Astrocyte (in vitro differentiated cells and primary cell): ENCODE measurements at regions not wholly inside any gene's neighbourhood (a gene's known extent, or its start where the extent isn't known, plus 50 kb on each side); places are given as distances from the start of the nearest gene placed in this dataset.

Experiments used
- DNase-seq: peaks from one replicate; pipeline ENCODE4 v3.0.0-alpha.2; 2010; ENCODE audit warnings: low read depth
- FAIRE-seq: peaks from 2 replicates; lab custom pipeline; 2011; peaks lifted over from hg19 to GRCh38; lab: Jason Lieb, UNC
- H2AFZ ChIP-seq: 2 replicates; pipeline ENCODE4 v1.6.0; 2012; ENCODE audit warnings: low read depth, low read length, inconsistent platforms
- H3K27ac ChIP-seq: 2 replicates; pipeline ENCODE4 v1.5.1; 2011; ENCODE audit warnings: low read depth, low read length, inconsistent platforms
- H3K27me3 ChIP-seq: 2 replicates; pipeline ENCODE4 v1.6.0; 2011; ENCODE audit warnings: low read length, inconsistent platforms; ENCODE audit not compliant: insufficient read depth
- H3K36me3 ChIP-seq: 2 replicates; pipeline ENCODE4 v1.5.1; 2011; ENCODE audit warnings: low read length, inconsistent platforms; ENCODE audit not compliant: insufficient read depth
- H3K4me1 ChIP-seq: 2 replicates; pipeline ENCODE4 v1.5.1; 2011; ENCODE audit warnings: low read length, inconsistent platforms; ENCODE audit not compliant: insufficient read depth
- H3K4me2 ChIP-seq: 2 replicates; pipeline ENCODE4 v1.6.0; 2012; ENCODE audit warnings: low read length, inconsistent platforms
- H3K4me3 ChIP-seq: 2 replicates; pipeline ENCODE4 v1.5.1; 2011; ENCODE audit warnings: low read depth, mild to moderate bottlenecking, low read length, inconsistent platforms; ENCODE audit not compliant: insufficient read depth
- H3K79me2 ChIP-seq: 2 replicates; pipeline ENCODE4 v1.6.0; 2012; ENCODE audit warnings: mild to moderate bottlenecking, low read length, inconsistent platforms; ENCODE audit not compliant: insufficient read depth
- H3K9ac ChIP-seq: 2 replicates; pipeline ENCODE4 v1.6.0; 2012; ENCODE audit warnings: mild to moderate bottlenecking, low read length, inconsistent platforms
- H3K9me3 ChIP-seq: 2 replicates; pipeline ENCODE4 v1.5.1; 2012; ENCODE audit warnings: low read depth, mild to moderate bottlenecking, low read length, inconsistent platforms; ENCODE audit not compliant: insufficient read depth
- H4K20me1 ChIP-seq: 2 replicates; pipeline ENCODE4 v1.6.0; 2012; ENCODE audit warnings: low read length, inconsistent platforms; ENCODE audit not compliant: insufficient read depth
- H3K27ac Mint-ChIP-seq: one replicate; pipeline ENCODE4 v1.8.0; 2021; ENCODE audit warnings: mild to moderate bottlenecking, mixed read lengths; ENCODE audit not compliant: unreplicated experiment
- H3K27me3 Mint-ChIP-seq: one replicate; pipeline ENCODE4 v1.8.0; 2021; ENCODE audit warnings: low read depth, mixed read lengths; ENCODE audit not compliant: unreplicated experiment
- H3K36me3 Mint-ChIP-seq: one replicate; pipeline ENCODE4 v1.8.0; 2021; ENCODE audit warnings: low read depth, mixed read lengths; ENCODE audit not compliant: unreplicated experiment
- H3K4me1 Mint-ChIP-seq: one replicate; pipeline ENCODE4 v1.8.0; 2021; ENCODE audit warnings: low read depth, mixed read lengths; ENCODE audit not compliant: unreplicated experiment
- H3K4me3 Mint-ChIP-seq: one replicate; pipeline ENCODE4 v1.8.0; 2021; ENCODE audit warnings: mild to moderate bottlenecking, moderate library complexity, mixed read lengths; ENCODE audit not compliant: unreplicated experiment
- H3K9me3 Mint-ChIP-seq: one replicate; pipeline ENCODE4 v1.8.0; 2021; ENCODE audit warnings: mild to moderate bottlenecking, mixed read lengths; ENCODE audit not compliant: unreplicated experiment
- CTCF ChIP-seq: IDR thresholded peaks from 2 replicates; pipeline ENCODE4 v1.5.1; 2011; ENCODE audit warnings: low read depth, mild to moderate bottlenecking, inconsistent platforms, low read length, moderate library complexity; ENCODE audit not compliant: insufficient read depth
- EZH2 ChIP-seq: IDR thresholded peaks from 2 replicates; pipeline ENCODE4 v1.6.1; 2012; ENCODE audit warnings: mild to moderate bottlenecking, low read length, inconsistent platforms; ENCODE audit not compliant: insufficient read depth

GRCh38 chr2:4518596-4518995, 815.2 kb downstream of the DCDC2C start:
- DNase-seq (no peak), FAIRE-seq (no peak)
- Histone ChIP-seq H3K27ac (no peak overlapping the region), H3K9me3 (peaks cover 6% of the 10 kb centered on the region), H3K4me3 (no peak overlapping the region), H3K4me1 (no peaks in the 10 kb centered on the region), H3K79me2 (no peaks in the 10 kb centered on the region), H4K20me1 (no peaks in the 10 kb centered on the region), H3K27me3 (no peaks in the 10 kb centered on the region), H3K9ac (no peak overlapping the region), H2AFZ (no peak overlapping the region), H3K4me2 (no peak overlapping the region), H3K36me3 (no peaks in the 10 kb centered on the region)
- H3K9me3 Mint-ChIP-seq = no peaks in the 10 kb centered on the region
- no peak for TF ChIP-seq CTCF
- no peak for TF ChIP-seq EZH2
- H3K4me3 Mint-ChIP-seq = no peak overlapping the region
- no peaks in the 10 kb centered on the region for H3K4me1 Mint-ChIP-seq
- no peaks in the 10 kb centered on the region for H3K36me3 Mint-ChIP-seq
- H3K27ac Mint-ChIP-seq = no peak overlapping the region
- H3K27me3 Mint-ChIP-seq = no peaks in the 10 kb centered on the region

GRCh38 chr2:4522498-4523421, 819.4 kb downstream of the DCDC2C start:
- H4K20me1 ChIP-seq = no peaks in the 10 kb centered on the region
- Mint-ChIP-seq H3K27ac (no peak overlapping the region), H3K4me1 (no peaks in the 10 kb centered on the region), H3K4me3 (no peak overlapping the region), H3K27me3 (no peaks in the 10 kb centered on the region), H3K36me3 (no peaks in the 10 kb centered on the region), H3K9me3 (no peaks in the 10 kb centered on the region)
- no peak overlapping the region for H2AFZ ChIP-seq
- H3K27ac ChIP-seq = no peak overlapping the region
- H3K4me3 ChIP-seq = no peak overlapping the region
- no peaks in the 10 kb centered on the region for H3K36me3 ChIP-seq
- H3K9me3 ChIP-seq = no peaks in the 10 kb centered on the region
- TF ChIP-seq EZH2 = no peak
- no peak for TF ChIP-seq CTCF
- H3K27me3 ChIP-seq = no peaks in the 10 kb centered on the region
- no peaks in the 10 kb centered on the region for H3K4me1 ChIP-seq
- no peak for FAIRE-seq
- no peak overlapping the region for H3K4me2 ChIP-seq
- DNase-seq = no peak
- no peaks in the 10 kb centered on the region for H3K79me2 ChIP-seq
- no peak overlapping the region for H3K9ac ChIP-seq

GRCh38 chr2:4527416-4527815, 824.0 kb downstream of the DCDC2C start:
- Histone ChIP-seq H3K27ac (no peak overlapping the region), H3K4me1 (no peaks in the 10 kb centered on the region), H3K36me3 (no peaks in the 10 kb centered on the region), H3K9me3 (no peaks in the 10 kb centered on the region), H4K20me1 (no peaks in the 10 kb centered on the region), H3K79me2 (no peaks in the 10 kb centered on the region), H3K27me3 (no peaks in the 10 kb centered on the region), H3K9ac (no peak overlapping the region), H2AFZ (no peak overlapping the region), H3K4me3 (no peak overlapping the region), H3K4me2 (no peak overlapping the region)
- no peak for TF ChIP-seq CTCF
- Mint-ChIP-seq H3K27me3 (no peaks in the 10 kb centered on the region), H3K36me3 (no peaks in the 10 kb centered on the region), H3K27ac (no peak overlapping the region), H3K9me3 (no peaks in the 10 kb centered on the region), H3K4me1 (no peaks in the 10 kb centered on the region), H3K4me3 (no peak overlapping the region)
- FAIRE-seq (no peak), DNase-seq (no peak)
